WI38 (cell line): ENCODE measurements at regions not wholly inside any gene's neighbourhood (a gene's known extent, or its start where the extent isn't known, plus 50 kb on each side); places are given as distances from the start of the nearest gene placed in this dataset.

Experiments used
- H3K4me3 ChIP-seq: 2 replicates; pipeline ENCODE4 v1.5.1; 2011; ENCODE audit warnings: low read depth, mild to moderate bottlenecking, control low read depth, low read length
- CTCF ChIP-seq: IDR thresholded peaks from 2 replicates; pipeline ENCODE4 v1.5.1; 2012; ENCODE audit warnings: low read depth, mild to moderate bottlenecking, control low read depth, low read length

- no peak for TF ChIP-seq CTCF
- H3K4me3 ChIP-seq, result no peak overlapping the region
Measured at GRCh38 chr11:19602406-19602805, 110.2 kb upstream of the NAV2 start.

GRCh38 chr11:19601235-19601634 lies 111.4 kb upstream of the NAV2 start:
- no peak overlapping the region for H3K4me3 ChIP-seq
- no peak for TF ChIP-seq CTCF

DNA sequence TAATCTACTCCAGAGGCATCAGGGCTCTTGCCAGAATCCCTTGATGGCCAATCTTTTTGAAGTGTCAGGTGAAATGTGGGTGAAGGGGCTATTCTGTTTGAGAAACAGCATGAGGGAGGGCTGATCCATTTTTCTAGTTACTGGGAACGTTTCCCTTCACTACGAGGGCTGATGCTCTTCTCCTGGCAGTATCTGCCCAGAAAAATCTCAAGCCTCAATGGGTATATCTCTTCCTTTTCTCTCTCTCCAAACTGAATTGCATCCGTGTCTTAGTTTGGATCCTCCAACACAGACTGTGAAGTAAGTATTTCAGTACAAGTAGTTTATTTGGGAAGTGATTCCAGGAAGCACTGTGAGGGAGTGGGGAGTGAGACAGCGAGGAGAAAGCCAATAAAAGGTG lies 113.0 kb upstream of the NAV2 start:
- no peak overlapping the region for H3K4me3 ChIP-seq
- TF ChIP-seq CTCF, result no peak

DNA sequence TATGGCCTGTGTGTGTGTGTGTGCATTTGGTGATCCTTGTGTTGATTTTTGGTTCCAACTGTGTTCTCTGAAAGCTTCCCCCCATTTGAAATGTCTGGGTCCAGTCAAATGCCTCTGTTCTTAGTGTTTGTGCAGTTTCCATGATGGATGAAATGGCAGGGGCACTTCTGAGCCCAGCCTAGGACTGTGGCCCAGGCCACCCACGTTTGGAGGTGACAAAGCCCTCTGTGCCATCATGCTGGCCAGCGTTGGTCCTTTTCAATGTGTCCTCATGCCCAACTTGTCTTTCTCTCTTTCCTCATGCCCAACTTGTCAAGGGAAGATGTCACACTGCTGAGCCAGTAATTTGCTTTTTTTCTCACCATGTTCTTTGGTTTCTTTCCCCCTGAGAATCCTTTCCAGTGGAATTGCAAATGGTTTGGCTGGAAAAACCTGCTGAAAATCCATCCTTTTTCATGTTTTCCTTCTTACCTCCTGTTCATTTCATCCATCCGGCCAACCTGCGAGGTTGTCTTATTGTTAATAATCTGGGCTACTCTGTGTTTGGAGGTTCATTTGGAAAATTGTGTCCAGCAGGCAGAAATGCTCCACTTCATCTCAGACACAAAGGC lies 113.7 kb upstream of the NAV2 start:
- no peak for TF ChIP-seq CTCF
- H3K4me3 ChIP-seq, result no peak overlapping the region

DNA sequence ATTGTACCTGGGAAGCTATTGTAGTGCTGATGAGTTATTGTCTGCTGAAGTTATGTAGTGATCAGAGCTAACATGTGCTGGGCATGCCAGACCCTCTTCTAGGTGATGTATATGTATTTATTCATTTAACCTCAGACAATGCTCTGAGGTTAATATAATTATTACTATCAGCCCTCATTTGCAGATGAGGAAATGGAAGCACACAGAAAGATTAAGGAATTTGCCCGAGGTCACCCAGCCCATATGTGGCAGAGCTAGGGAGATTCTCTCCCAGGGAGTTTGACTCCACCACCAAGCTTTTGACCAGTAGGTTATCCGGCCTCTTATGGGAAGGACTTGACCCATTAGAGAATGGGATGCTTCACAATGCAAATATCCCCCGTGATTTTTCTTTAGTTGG lies 114.2 kb upstream of the NAV2 start:
- H3K4me3 ChIP-seq, result no peak overlapping the region
- no peak for TF ChIP-seq CTCF

DNA sequence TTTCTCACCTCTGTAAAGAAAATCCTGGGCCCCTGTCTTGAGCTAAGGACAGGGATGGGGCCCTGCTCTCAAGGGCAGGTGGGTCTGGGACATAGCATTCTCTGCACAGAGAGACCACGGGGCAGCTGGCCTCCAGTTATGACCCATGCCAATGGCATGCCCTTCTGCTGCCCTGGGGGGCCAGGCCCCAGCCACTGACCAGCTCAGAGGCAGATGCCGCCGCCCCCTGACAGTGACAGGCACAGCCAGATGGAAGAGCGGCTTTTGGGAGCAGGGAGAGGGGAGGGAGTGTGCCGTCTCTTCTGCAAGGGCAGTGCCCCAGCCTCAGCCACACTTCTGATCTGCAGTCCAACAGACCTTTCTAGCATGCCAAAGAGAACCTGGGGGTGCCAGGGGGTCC lies 114.8 kb upstream of the NAV2 start:
- no peak overlapping the region for H3K4me3 ChIP-seq
- no peak for TF ChIP-seq CTCF

DNA sequence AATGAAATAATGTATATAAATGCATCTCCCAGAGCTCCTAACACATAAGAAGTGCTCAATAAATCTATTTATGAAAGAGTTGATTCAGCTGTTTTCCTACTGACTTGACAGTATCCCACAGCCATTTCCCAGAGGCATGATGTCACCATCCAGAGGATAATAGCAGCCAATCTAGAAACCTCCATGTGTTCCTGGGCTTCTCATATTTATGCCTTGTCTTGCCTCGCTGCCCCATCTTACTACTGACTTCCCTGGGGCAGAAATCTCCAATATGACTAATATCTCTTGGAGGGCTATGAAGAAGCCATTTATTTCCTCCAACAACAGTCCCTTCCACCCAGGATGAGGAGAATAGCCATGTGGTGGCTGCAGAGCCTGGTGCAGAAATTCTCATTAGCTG lies 115.4 kb upstream of the NAV2 start:
- no peak overlapping the region for H3K4me3 ChIP-seq
- no peak for TF ChIP-seq CTCF
